ENCODE measurements at regions not wholly inside any gene's neighbourhood (a gene's known extent, or its start where the extent isn't known, plus 50 kb on each side); places are given as distances from the start of the nearest gene placed in this dataset.

GRCh38 chr16:62100651-62101050 lies 64.4 kb upstream of the CDH8 start:
- TF ChIP-seq TCF12 (IDR thresholded peaks at IDR 0.05; ENCODE audit: low read depth): no peak
- TF ChIP-seq TEAD4 (IDR thresholded peaks at IDR 0.05): no peak
- no peak for TF ChIP-seq USF1 (IDR thresholded peaks at IDR 0.05)
- no peak for TF ChIP-seq RAD21 (IDR thresholded peaks at IDR 0.05; ENCODE audit: low read depth)
- TF ChIP-seq REST (IDR thresholded peaks at IDR 0.05; ENCODE audit: low read depth): no peak
- TF ChIP-seq NFIC (IDR thresholded peaks at IDR 0.05): no peak
- TF ChIP-seq EGR1 (IDR thresholded peaks at IDR 0.05): no peak
- no peak for TF ChIP-seq TAF1 (IDR thresholded peaks at IDR 0.05; ENCODE audit: low read depth)
- TF ChIP-seq ZBTB7A (IDR thresholded peaks at IDR 0.05; ENCODE audit: low read depth): no peak
- no peak for TF ChIP-seq CEBPB (IDR thresholded peaks at IDR 0.05)
- no peak for TF ChIP-seq CREB1 (IDR thresholded peaks at IDR 0.05; ENCODE audit: low read depth)
- TF ChIP-seq MAX (IDR thresholded peaks at IDR 0.05): no peak
- no peak for TF ChIP-seq EP300 (IDR thresholded peaks at IDR 0.05; ENCODE audit: borderline replicate concordance)
- TF ChIP-seq FOXM1 (IDR thresholded peaks at IDR 0.05; ENCODE audit: borderline replicate concordance, low read depth): no peak

- no peak for TF ChIP-seq EGR1 (IDR thresholded peaks at IDR 0.05)
- TF ChIP-seq MAX (IDR thresholded peaks at IDR 0.05): no peak
- TF ChIP-seq EP300 (IDR thresholded peaks at IDR 0.05; ENCODE audit: borderline replicate concordance): no peak
- TF ChIP-seq FOXM1 (IDR thresholded peaks at IDR 0.05; ENCODE audit: borderline replicate concordance, low read depth): no peak
- TF ChIP-seq USF1 (IDR thresholded peaks at IDR 0.05): no peak
- no peak for TF ChIP-seq CEBPB (IDR thresholded peaks at IDR 0.05)
- no peak for TF ChIP-seq ZBTB7A (IDR thresholded peaks at IDR 0.05; ENCODE audit: low read depth)
- TF ChIP-seq TCF12 (IDR thresholded peaks at IDR 0.05; ENCODE audit: low read depth): no peak
- no peak for TF ChIP-seq REST (IDR thresholded peaks at IDR 0.05; ENCODE audit: low read depth)
- TF ChIP-seq YY1 (IDR thresholded peaks at IDR 0.05; ENCODE audit: low read depth): no peak
- no peak for TF ChIP-seq CREB1 (IDR thresholded peaks at IDR 0.05; ENCODE audit: low read depth)
- no peak for TF ChIP-seq NFIC (IDR thresholded peaks at IDR 0.05)
- TF ChIP-seq TAF1 (IDR thresholded peaks at IDR 0.05; ENCODE audit: low read depth): no peak
- no peak for TF ChIP-seq RAD21 (IDR thresholded peaks at IDR 0.05; ENCODE audit: low read depth)
- no peak for TF ChIP-seq TEAD4 (IDR thresholded peaks at IDR 0.05)
Observed at GRCh38 chr16:62089715-62090114, 53.5 kb upstream of the CDH8 start.

- no peak for TF ChIP-seq RAD21 (IDR thresholded peaks at IDR 0.05; ENCODE audit: low read depth)
- no peak for TF ChIP-seq EP300 (IDR thresholded peaks at IDR 0.05; ENCODE audit: borderline replicate concordance)
- TF ChIP-seq EGR1 (IDR thresholded peaks at IDR 0.05): no peak
- TF ChIP-seq TCF12 (IDR thresholded peaks at IDR 0.05; ENCODE audit: low read depth): no peak
- no peak for TF ChIP-seq FOXM1 (IDR thresholded peaks at IDR 0.05; ENCODE audit: borderline replicate concordance, low read depth)
- no peak for TF ChIP-seq REST (IDR thresholded peaks at IDR 0.05; ENCODE audit: low read depth)
- no peak for TF ChIP-seq ZBTB7A (IDR thresholded peaks at IDR 0.05; ENCODE audit: low read depth)
- no peak for TF ChIP-seq TAF1 (IDR thresholded peaks at IDR 0.05; ENCODE audit: low read depth)
Observed at GRCh38 chr16:62088731-62089410, 52.6 kb upstream of the CDH8 start.
